DMS153 (cell line): ENCODE measurements at regions not wholly inside any gene's neighbourhood (a gene's known extent, or its start where the extent isn't known, plus 50 kb on each side); places are given as distances from the start of the nearest gene placed in this dataset.

ENCODE experiments used
- DNase-seq: peaks from one replicate; lab custom pipeline; 2025; lab: John Stamatoyannopoulos, UW

GRCh38 chr20:40320517-40321011 is 368.5 kb downstream of the MAFB start:
- no peak for DNase-seq

GRCh38 chr20:40319741-40320516 is 369.1 kb downstream of the MAFB start:
- DNase-seq: peak; percentile 38

GRCh38 chr20:40319056-40319455 is 370.0 kb downstream of the MAFB start:
- DNase-seq: no peak

- DNase-seq: no peak
These were observed 371.8 kb downstream of the MAFB start for GRCh38 chr20:40317156-40317790.

- DNase-seq: no peak
These were observed 374.8 kb downstream of the MAFB start for GRCh38 chr20:40314278-40314677.

GRCh38 chr20:40313730-40314129 is 375.3 kb downstream of the MAFB start:
- DNase-seq: no peak

- no peak for DNase-seq
These were observed 379.3 kb downstream of the MAFB start for GRCh38 chr20:40309731-40310130.

- DNase-seq: no peak
These were observed 381.0 kb downstream of the MAFB start for GRCh38 chr20:40307997-40308396.

GRCh38 chr20:40307268-40307667 is 381.8 kb downstream of the MAFB start:
- DNase-seq: no peak

- DNase-seq: no peak
These were observed 383.7 kb downstream of the MAFB start for GRCh38 chr20:40305303-40305702.

- no peak for DNase-seq
These were observed 384.9 kb downstream of the MAFB start for GRCh38 chr20:40304119-40304613.

- DNase-seq: no peak
These were observed 394.3 kb downstream of the MAFB start for GRCh38 chr20:40294747-40295146.

- no peak for DNase-seq
These were observed 394.9 kb downstream of the MAFB start for GRCh38 chr20:40294175-40294574.

- DNase-seq: no peak
These were observed 395.3 kb downstream of the MAFB start for GRCh38 chr20:40293740-40294139.

- no peak for DNase-seq
These were observed 397.4 kb downstream of the MAFB start for GRCh38 chr20:40291493-40292135.

- DNase-seq: no peak
These were observed 401.4 kb downstream of the MAFB start for GRCh38 chr20:40287683-40288082.

- no peak for DNase-seq
These were observed 402.0 kb downstream of the MAFB start for GRCh38 chr20:40286975-40287531.

- DNase-seq: no peak
These were observed 404.4 kb downstream of the MAFB start for GRCh38 chr20:40284611-40285010.

GRCh38 chr20:40283689-40284088 is 405.3 kb downstream of the MAFB start:
- DNase-seq: no peak

GRCh38 chr20:40282941-40283340 is 406.1 kb downstream of the MAFB start:
- DNase-seq: no peak

- DNase-seq: no peak
These were observed 406.5 kb downstream of the MAFB start for GRCh38 chr20:40282541-40282940.

- no peak for DNase-seq
These were observed 408.4 kb downstream of the MAFB start for GRCh38 chr20:40280616-40281015.

GRCh38 chr20:40279390-40279789 is 409.6 kb downstream of the MAFB start:
- DNase-seq: no peak
